HCEC 1CT (cell line): ENCODE measurements at regions not wholly inside any gene's neighbourhood (a gene's known extent, or its start where the extent isn't known, plus 50 kb on each side); places are given as distances from the start of the nearest gene placed in this dataset.
"Not testable (repeated sequence)": the region's sequence is repeated elsewhere in the genome, so short reads cannot be mapped to it uniquely, and the experiment has no call there.

Experiments used
- DNase-seq: peaks from one replicate; pipeline ENCODE4 v3.0.0-alpha.2; 2017

GRCh38 chr7:86002858-86003257 lies 640.9 kb upstream of the GRM3 start:
- DNase-seq = no peak

- DNase-seq = no peak
Observed at GRCh38 chr7:85997515-85997914, 646.2 kb upstream of the GRM3 start.

- DNase-seq = no peak
Observed at GRCh38 chr7:85995101-85995500, 648.6 kb upstream of the GRM3 start.

- no peak for DNase-seq
Observed at GRCh38 chr7:85980740-85981139, 663.0 kb upstream of the GRM3 start.

- DNase-seq = no peak
Observed at GRCh38 chr7:85974176-85974575, 669.5 kb upstream of the GRM3 start.

GRCh38 chr7:85972504-85973141 lies 671.1 kb upstream of the GRM3 start:
- DNase-seq = no peak

GRCh38 chr7:85954961-85955360 lies 688.7 kb upstream of the GRM3 start:
- DNase-seq = no peak

GRCh38 chr7:85950871-85951270 lies 692.8 kb upstream of the GRM3 start:
- no peak for DNase-seq

- DNase-seq = no peak
Observed at GRCh38 chr7:85950418-85950817, 693.3 kb upstream of the GRM3 start.

- no peak for DNase-seq
Observed at GRCh38 chr7:85947767-85948166, 695.9 kb upstream of the GRM3 start.

- no peak for DNase-seq
Observed at GRCh38 chr7:85940798-85941197, 702.9 kb upstream of the GRM3 start.

GRCh38 chr7:85931919-85932318 lies 711.8 kb upstream of the GRM3 start:
- DNase-seq = no peak

GRCh38 chr7:85928500-85928899 lies 715.2 kb upstream of the GRM3 start:
- DNase-seq = no peak

GRCh38 chr7:85927226-85927625 lies 716.5 kb upstream of the GRM3 start:
- DNase-seq = no peak

- DNase-seq = no peak
Observed at GRCh38 chr7:85924062-85924461, 719.6 kb upstream of the GRM3 start.

GRCh38 chr7:85916016-85916415 lies 727.7 kb upstream of the GRM3 start:
- no peak for DNase-seq

GRCh38 chr7:85914437-85914836 lies 727.6 kb upstream of the SEMA3D start:
- DNase-seq = no peak

GRCh38 chr7:85908051-85908450 lies 721.2 kb upstream of the SEMA3D start:
- DNase-seq = no peak

- DNase-seq = no peak
Observed at GRCh38 chr7:85897967-85898366, 711.1 kb upstream of the SEMA3D start.

GRCh38 chr7:85896531-85896930 lies 709.7 kb upstream of the SEMA3D start:
- DNase-seq = no peak

- no peak for DNase-seq
Observed at GRCh38 chr7:85895835-85896234, 709.0 kb upstream of the SEMA3D start.

- DNase-seq = not testable (repeated sequence)
Observed at GRCh38 chr7:85891900-85892299, 705.0 kb upstream of the SEMA3D start.

- DNase-seq = peak; percentile 49
Observed at GRCh38 chr7:85890244-85890811, 703.5 kb upstream of the SEMA3D start.

GRCh38 chr7:85887133-85887532 lies 700.3 kb upstream of the SEMA3D start:
- no peak for DNase-seq

- DNase-seq = no peak
Observed at GRCh38 chr7:85882335-85882734, 695.5 kb upstream of the SEMA3D start.
